GM06990 (cell line): ENCODE measurements at regions not wholly inside any gene's neighbourhood (a gene's known extent, or its start where the extent isn't known, plus 50 kb on each side); places are given as distances from the start of the nearest gene placed in this dataset.

Source experiments
- DNase-seq: peaks from one replicate; pipeline ENCODE4 v3.0.0-alpha.2; 2011; ENCODE audit not compliant: insufficient read length; ENCODE audit errors: extremely low read depth
- H3K27me3 ChIP-seq: replicated peaks from 2 replicates; pipeline ENCODE4 v1.6.0; 2011; ENCODE audit warnings: low read length; ENCODE audit not compliant: control insufficient read depth, insufficient read depth
- H3K36me3 ChIP-seq: 2 replicates; pipeline ENCODE4 v1.5.1; 2011; ENCODE audit warnings: low read length; ENCODE audit not compliant: control insufficient read depth, insufficient read depth
- H3K4me3 ChIP-seq: replicated peaks from 2 replicates; pipeline ENCODE4 v1.5.1; 2011; ENCODE audit warnings: low read depth, mild to moderate bottlenecking, control low read depth, low read length
- CTCF ChIP-seq: IDR thresholded peaks from 2 replicates; pipeline ENCODE4 v1.5.1; 2011; ENCODE audit warnings: low read length, control low read depth, mild to moderate bottlenecking, inconsistent platforms; ENCODE audit not compliant: insufficient read depth, poor library complexity, severe bottlenecking

DNA sequence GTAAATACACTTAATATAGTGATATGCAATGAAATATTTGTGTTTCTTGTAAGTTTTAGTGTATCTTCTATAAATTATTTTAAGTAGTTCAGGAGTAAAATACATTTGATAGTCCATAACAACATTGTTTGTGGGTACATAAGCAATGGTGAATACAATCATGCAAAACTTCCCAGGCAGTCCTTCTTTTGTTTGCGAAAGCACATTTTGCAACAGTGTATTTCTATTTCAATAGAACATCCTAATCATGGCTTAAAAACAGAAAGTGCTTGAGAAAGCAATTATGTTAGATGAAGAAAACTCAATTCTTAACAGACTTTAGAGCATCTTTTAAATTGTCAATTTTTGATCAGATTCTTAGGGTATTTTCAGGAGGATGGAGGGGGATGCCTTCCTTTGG is 155.6 kb downstream of the POSTN start:
- H3K36me3 ChIP-seq: no peaks in the 10 kb centered on the region
- DNase-seq: no peak
- TF ChIP-seq CTCF: no peak
- no peaks in the 10 kb centered on the region for H3K27me3 ChIP-seq
- H3K4me3 ChIP-seq: no peak overlapping the region

DNA sequence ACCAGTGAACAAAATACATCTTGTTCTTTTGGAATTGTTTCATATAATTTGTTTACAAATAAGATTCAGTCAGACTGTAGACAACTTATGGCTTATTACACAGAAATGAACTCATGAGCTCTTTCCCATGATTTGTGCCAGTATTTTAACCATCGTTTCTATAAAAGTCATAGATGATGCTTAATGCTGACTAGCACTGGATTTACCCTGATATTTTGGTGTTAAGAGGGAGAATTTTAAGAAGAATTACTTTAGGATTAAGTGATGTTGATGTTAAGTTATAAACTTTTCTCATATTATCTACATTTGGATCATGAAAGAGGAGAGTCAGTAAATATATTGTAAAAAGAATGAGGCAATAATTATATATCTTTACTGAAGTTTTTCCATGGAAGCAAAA is 162.7 kb downstream of the POSTN start:
- TF ChIP-seq CTCF: no peak
- Histone ChIP-seq H3K4me3 (no peak overlapping the region), H3K27me3 (no peaks in the 10 kb centered on the region), H3K36me3 (no peaks in the 10 kb centered on the region)
- DNase-seq: no peak

DNA sequence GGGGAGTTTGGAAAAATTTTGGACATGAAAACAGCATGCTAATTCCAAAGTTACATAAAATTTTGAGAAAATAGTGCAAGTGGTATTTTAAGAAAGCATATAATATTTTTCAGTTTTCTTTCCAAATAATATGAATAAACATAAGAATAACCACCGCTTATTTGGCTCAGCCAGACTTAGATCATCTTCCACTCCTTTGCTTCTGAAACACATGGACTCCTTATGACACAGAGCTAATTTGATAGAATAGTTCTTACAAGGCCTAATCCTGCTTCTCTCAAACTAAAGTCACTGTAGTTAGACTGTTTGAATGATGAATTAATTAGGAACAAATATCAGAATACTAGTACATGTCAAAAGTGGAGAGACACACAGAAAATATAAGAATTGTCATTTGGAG is 165.5 kb downstream of the POSTN start:
- DNase-seq: no peak
- Histone ChIP-seq H3K27me3 (no peaks in the 10 kb centered on the region), H3K4me3 (no peak overlapping the region), H3K36me3 (no peaks in the 10 kb centered on the region)
- no peak for TF ChIP-seq CTCF

DNA sequence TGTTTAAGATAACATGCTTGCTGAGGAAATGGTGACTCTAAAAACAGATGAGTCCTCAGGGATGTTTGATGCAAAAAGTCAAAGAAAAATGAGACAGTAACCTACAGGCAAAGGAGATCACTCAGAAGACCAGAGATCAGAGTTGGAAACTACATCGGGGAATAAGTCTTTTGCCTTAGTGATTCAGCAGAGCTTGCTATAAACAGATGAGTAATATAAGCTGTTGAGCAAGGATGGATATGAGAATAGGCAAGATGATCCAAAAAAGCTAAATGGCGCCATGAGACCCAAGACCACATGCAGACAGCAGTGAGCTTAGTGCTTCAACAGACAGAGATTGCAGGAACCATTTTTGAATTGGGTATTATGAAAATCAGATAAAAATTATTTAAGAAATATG is 168.6 kb downstream of the POSTN start:
- Histone ChIP-seq H3K36me3 (no peaks in the 10 kb centered on the region), H3K27me3 (no peaks in the 10 kb centered on the region), H3K4me3 (no peak overlapping the region)
- TF ChIP-seq CTCF: no peak
- DNase-seq: no peak

DNA sequence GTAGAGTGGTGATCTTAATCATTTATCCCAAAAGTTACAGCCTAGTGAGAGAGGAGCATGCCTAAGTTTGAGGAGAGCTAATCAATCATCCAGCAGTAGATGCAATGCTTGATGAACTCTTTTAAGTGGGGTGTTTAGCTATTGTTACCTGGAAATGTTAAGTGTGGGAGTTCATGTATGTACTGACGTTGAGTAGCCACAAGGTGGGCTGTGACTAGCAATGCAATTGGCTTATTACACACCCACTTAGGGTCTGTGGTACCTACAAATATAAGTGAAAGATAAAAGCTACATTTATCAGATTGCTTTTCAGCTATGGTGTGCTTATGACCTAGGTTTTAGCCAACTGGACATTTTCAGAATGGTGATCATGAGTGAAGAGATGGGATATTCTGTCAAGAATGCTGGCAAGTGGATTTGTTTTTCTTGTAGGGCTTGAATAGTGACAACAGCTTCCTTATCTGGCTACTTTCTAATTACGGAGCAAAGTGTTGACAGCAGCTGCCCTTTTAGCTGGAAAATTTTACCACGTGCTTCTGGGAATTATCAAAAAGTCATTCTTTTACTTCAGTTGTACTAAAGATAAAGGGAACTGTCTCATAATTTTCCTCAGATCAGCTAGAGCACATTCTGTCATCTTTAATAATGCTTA is 170.6 kb downstream of the POSTN start:
- Histone ChIP-seq H3K36me3 (no peaks in the 10 kb centered on the region), H3K4me3 (no peak overlapping the region), H3K27me3 (no peaks in the 10 kb centered on the region)
- TF ChIP-seq CTCF: no peak
- no peak for DNase-seq

GRCh38 chr13:37418490-37418889 is 180.1 kb downstream of the POSTN start:
- no peak for DNase-seq
- TF ChIP-seq CTCF: no peak
- no peaks in the 10 kb centered on the region for H3K27me3 ChIP-seq
- no peaks in the 10 kb centered on the region for H3K36me3 ChIP-seq
- no peak overlapping the region for H3K4me3 ChIP-seq
